Smooth muscle cell (in vitro differentiated cells): ENCODE measurements at regions not wholly inside any gene's neighbourhood (a gene's known extent, or its start where the extent isn't known, plus 50 kb on each side); places are given as distances from the start of the nearest gene placed in this dataset.

ENCODE experiments used
- DNase-seq: peaks from one replicate; lab custom pipeline; 2025; ENCODE audit not compliant: unreplicated experiment; lab: John Stamatoyannopoulos, UW
- H2AFZ ChIP-seq: fragments of 200-600 bp; sonication (generic); 2 replicates; pipeline ENCODE4 v1.6.0; 2016; ENCODE audit warnings: antibody characterized with exemption, low read depth, mild to moderate bottlenecking
- H3F3A ChIP-seq: fragments of 200-600 bp; sonication (generic); 2 replicates; pipeline ENCODE4 v1.6.0; 2017; ENCODE audit warnings: antibody characterized with exemption, low read depth
- H3K27ac ChIP-seq: fragments of 200-600 bp; sonication (generic); 2 replicates; pipeline ENCODE4 v1.5.1; 2016; ENCODE audit warnings: low read depth, mild to moderate bottlenecking
- H3K27me3 ChIP-seq: fragments of 200-600 bp; sonication (generic); 2 replicates; pipeline ENCODE4 v1.6.1; 2016; ENCODE audit warnings: low read depth, mild to moderate bottlenecking
- H3K36me3 ChIP-seq: fragments of 200-600 bp; sonication (generic); 2 replicates; pipeline ENCODE4 v1.5.1; 2016; ENCODE audit warnings: low read depth
- H3K4me1 ChIP-seq: fragments of 200-600 bp; sonication (generic); 2 replicates; pipeline ENCODE4 v1.5.1; 2016; ENCODE audit warnings: low read depth
- H3K4me2 ChIP-seq: fragments of 200-600 bp; sonication (generic); 2 replicates; pipeline ENCODE4 v1.6.0; 2016; ENCODE audit warnings: mild to moderate bottlenecking
- H3K4me3 ChIP-seq: fragments of 200-600 bp; sonication (generic); 2 replicates; pipeline ENCODE4 v1.5.1; 2016; ENCODE audit warnings: mild to moderate bottlenecking
- H3K79me2 ChIP-seq: fragments of 200-600 bp; sonication (generic); 2 replicates; pipeline ENCODE4 v1.6.0; 2016; ENCODE audit warnings: low read depth, mild to moderate bottlenecking
- H3K9ac ChIP-seq: fragments of 200-600 bp; sonication (generic); 2 replicates; pipeline ENCODE4 v1.6.0; 2016; ENCODE audit warnings: low read depth
- H3K9me3 ChIP-seq: fragments of 200-600 bp; sonication (generic); replicated peaks from 2 replicates; pipeline ENCODE4 v1.5.1; 2016; ENCODE audit warnings: low read depth
- H4K20me1 ChIP-seq: fragments of 200-600 bp; sonication (generic); 2 replicates; pipeline ENCODE4 v1.6.0; 2016; ENCODE audit warnings: low read depth
- CTCF ChIP-seq: fragments of 200-600 bp; sonication (generic); IDR thresholded peaks from 2 replicates; pipeline ENCODE4 v1.5.1; 2017; ENCODE audit warnings: borderline replicate concordance, mild to moderate bottlenecking, antibody characterized with exemption; ENCODE audit not compliant: insufficient read depth, poor library complexity, severe bottlenecking
- WGBS: methylation state at CpG from one replicate; pipeline ENCODE4 v1.1.7; 2016; ENCODE audit warnings: low lambda C conversion rate; 5-methylcytosine and 5-hydroxymethylcytosine counted together

GRCh38 chr10:88114368-88114767 lies 250.9 kb downstream of the PTEN start:
- no peak overlapping the region for H2AFZ ChIP-seq
- H3K4me2 ChIP-seq: no peak overlapping the region
- H3K9me3 ChIP-seq: no peaks in the 10 kb centered on the region
- peaks cover 12% of the 10 kb centered on the region for H3F3A ChIP-seq
- no peak overlapping the region for H3K9ac ChIP-seq
- H3K79me2 ChIP-seq: no peaks in the 10 kb centered on the region
- TF ChIP-seq CTCF: peak; percentile 43
- no peaks in the 10 kb centered on the region for H3K27me3 ChIP-seq
- 73% methylated on average over 7 of the region's 7 CpGs for whole genome bisulfite sequencing
- H3K36me3 ChIP-seq: no peaks in the 10 kb centered on the region
- peaks cover 13% of the 10 kb centered on the region for H3K4me1 ChIP-seq
- no peaks in the 10 kb centered on the region for H4K20me1 ChIP-seq
- no peak for DNase-seq
- H3K4me3 ChIP-seq: no peak overlapping the region
- no peak overlapping the region for H3K27ac ChIP-seq

GRCh38 chr10:88115407-88115806 lies 252.0 kb downstream of the PTEN start:
- H3K9me3 ChIP-seq: no peaks in the 10 kb centered on the region
- peak overlapping the region; percentile 45 for H3K4me2 ChIP-seq
- H3K27me3 ChIP-seq: no peaks in the 10 kb centered on the region
- H3K27ac ChIP-seq: peak overlapping the region; percentile 67
- H3K36me3 ChIP-seq: no peaks in the 10 kb centered on the region
- no peak for DNase-seq
- no peak overlapping the region for H3K9ac ChIP-seq
- H4K20me1 ChIP-seq: no peaks in the 10 kb centered on the region
- no peak for TF ChIP-seq CTCF
- no peak overlapping the region for H3K4me3 ChIP-seq
- peaks cover 12% of the 10 kb centered on the region for H3F3A ChIP-seq
- no peaks in the 10 kb centered on the region for H3K79me2 ChIP-seq
- 87% methylated on average over 3 of the region's 3 CpGs for WGBS
- H3K4me1 ChIP-seq: peaks cover 13% of the 10 kb centered on the region
- H2AFZ ChIP-seq: no peak overlapping the region

- Histone ChIP-seq H3K4me3 (no peak overlapping the region), H3K27ac (peak overlapping the region; percentile 67), H3F3A (peaks cover 12% of the 10 kb centered on the region), H3K9ac (no peak overlapping the region), H3K27me3 (no peaks in the 10 kb centered on the region), H3K4me1 (peaks cover 13% of the 10 kb centered on the region), H3K4me2 (peak overlapping the region; percentile 45), H2AFZ (no peak overlapping the region), H3K79me2 (no peaks in the 10 kb centered on the region), H3K36me3 (no peaks in the 10 kb centered on the region), H4K20me1 (no peaks in the 10 kb centered on the region), H3K9me3 (no peaks in the 10 kb centered on the region)
- TF ChIP-seq CTCF: no peak
- DNase-seq: no peak
- 54% methylated on average over 1 of the region's 1 CpG for WGBS
These were observed 252.5 kb downstream of the PTEN start for GRCh38 chr10:88115968-88116367.

- H3K9ac ChIP-seq: peak overlapping the region; percentile 9
- H4K20me1 ChIP-seq: no peaks in the 10 kb centered on the region
- no peak for DNase-seq
- H3K4me3 ChIP-seq: no peak overlapping the region
- peak overlapping the region; percentile 67 for H3K27ac ChIP-seq
- peaks cover 12% of the 10 kb centered on the region for H3F3A ChIP-seq
- H3K4me2 ChIP-seq: peak overlapping the region; percentile 45
- TF ChIP-seq CTCF: no peak
- no peaks in the 10 kb centered on the region for H3K79me2 ChIP-seq
- no peak overlapping the region for H2AFZ ChIP-seq
- no peaks in the 10 kb centered on the region for H3K27me3 ChIP-seq
- WGBS: 88% methylated on average over 2 of the region's 2 CpGs
- H3K36me3 ChIP-seq: no peaks in the 10 kb centered on the region
- H3K4me1 ChIP-seq: peaks cover 13% of the 10 kb centered on the region
- no peaks in the 10 kb centered on the region for H3K9me3 ChIP-seq
These were observed 253.1 kb downstream of the PTEN start for GRCh38 chr10:88116481-88116880.
